HAP-1 (cell line): ENCODE measurements at regions not wholly inside any gene's neighbourhood (a gene's known extent, or its start where the extent isn't known, plus 50 kb on each side); places are given as distances from the start of the nearest gene placed in this dataset.
"Not testable (repeated sequence)": the region's sequence is repeated elsewhere in the genome, so short reads cannot be mapped to it uniquely, and the experiment has no call there.

ENCODE experiments used
- DNase-seq, 2 experiments: peaks; one replicate each; pipeline ENCODE4 v3.0.0-alpha.2; 2016 to 2020; ENCODE audit warnings: low spot score in 2 of 2
- H3K27me3 ChIP-seq: fragments of 250-450 bp; sonication (Bioruptor Pico); 2 replicates; pipeline ENCODE4 v1.5.1; 2020; ENCODE audit warnings: low read depth, mild to moderate bottlenecking, moderate library complexity
- H3K36me3 ChIP-seq: fragments of 250-450 bp; sonication (Bioruptor Pico); replicated peaks from 2 replicates; pipeline ENCODE4 v1.5.1; 2020; ENCODE audit warnings: mild to moderate bottlenecking
- H3K4me1 ChIP-seq: fragments of 250-450 bp; sonication (Bioruptor Pico); 2 replicates; pipeline ENCODE4 v1.5.1; 2020; ENCODE audit warnings: mild to moderate bottlenecking
- H3K4me3 ChIP-seq: fragments of 250-450 bp; sonication (Bioruptor Pico); 2 replicates; pipeline ENCODE4 v1.5.1; 2020; ENCODE audit warnings: mild to moderate bottlenecking, moderate library complexity
- H3K9me3 ChIP-seq: fragments of 250-450 bp; sonication (Bioruptor Pico); 2 replicates; pipeline ENCODE4 v1.5.1; 2020; ENCODE audit warnings: mild to moderate bottlenecking, moderate library complexity
- in situ Hi-C: fragments of 300-500 bp; cut with MboI; formaldehyde crosslinking; loops from 3 replicates; pipeline ENCODE4 v1.14.3; 2020; ENCODE audit warnings: low sequenced_read_pairs, inconsistent platforms, mixed read lengths

DNA sequence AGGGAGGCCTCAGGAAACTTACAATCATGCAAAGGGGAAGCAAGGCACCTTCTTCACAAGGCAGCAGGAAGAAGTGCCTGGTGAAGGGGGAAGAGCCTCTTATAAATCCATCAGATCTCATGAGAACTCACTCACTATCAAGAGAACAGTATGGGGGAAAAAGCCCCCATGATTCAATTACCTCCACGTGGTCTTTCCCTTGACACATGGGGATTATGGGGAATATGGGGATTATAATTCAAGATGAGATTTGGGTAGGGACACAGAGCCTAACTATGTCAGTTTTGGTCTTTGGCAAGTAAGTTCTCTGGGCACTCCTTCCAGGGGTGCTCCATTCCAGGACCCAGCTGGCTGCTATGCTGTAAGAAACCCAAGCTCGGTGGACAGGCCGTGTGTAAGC is 275.3 kb upstream of the TUT7 start:
- H3K4me3 ChIP-seq = no peak overlapping the region
- in situ Hi-C loops = loop anchor here (25.0 kb wide), 1 partner anchor 683 kb away; no protein-coding TSS in a partner anchor
- peaks cover 2% of the 10 kb centered on the region; the same call in 1 of the 2 replicates for H3K27me3 ChIP-seq
- DNase-seq = no peak
- H3K9me3 ChIP-seq = no peaks in the 10 kb centered on the region
- H3K4me1 ChIP-seq = no peaks in the 10 kb centered on the region
- H3K36me3 ChIP-seq = no peaks in the 10 kb centered on the region

DNA sequence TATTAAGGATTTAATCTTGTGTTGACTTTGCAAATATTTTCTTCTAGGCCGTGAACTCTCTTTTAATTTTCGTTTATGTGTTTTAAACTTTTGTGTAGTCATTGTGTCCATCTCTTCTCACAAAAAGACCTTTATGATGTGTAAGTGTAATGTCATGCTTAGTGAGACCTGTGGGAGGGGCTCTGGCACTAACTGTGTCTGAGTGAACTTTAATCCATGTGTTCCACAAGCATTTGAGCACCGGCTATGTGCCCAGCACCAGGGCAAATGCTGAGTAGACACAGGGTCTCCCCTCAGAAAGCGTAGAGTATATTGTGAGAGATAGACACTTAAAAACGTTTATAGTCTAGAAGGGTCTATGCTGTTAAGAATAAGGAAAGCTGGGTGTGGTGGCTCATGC is 272.6 kb upstream of the TUT7 start:
- in situ Hi-C loops = loop anchor here (25.0 kb wide), 1 partner anchor 685 kb away; no protein-coding TSS in a partner anchor
- Histone ChIP-seq H3K9me3 (no peaks in the 10 kb centered on the region), H3K36me3 (no peaks in the 10 kb centered on the region), H3K4me3 (no peak overlapping the region), H3K4me1 (no peaks in the 10 kb centered on the region), H3K27me3 (no peaks in the 10 kb centered on the region)
- no peak for DNase-seq

DNA sequence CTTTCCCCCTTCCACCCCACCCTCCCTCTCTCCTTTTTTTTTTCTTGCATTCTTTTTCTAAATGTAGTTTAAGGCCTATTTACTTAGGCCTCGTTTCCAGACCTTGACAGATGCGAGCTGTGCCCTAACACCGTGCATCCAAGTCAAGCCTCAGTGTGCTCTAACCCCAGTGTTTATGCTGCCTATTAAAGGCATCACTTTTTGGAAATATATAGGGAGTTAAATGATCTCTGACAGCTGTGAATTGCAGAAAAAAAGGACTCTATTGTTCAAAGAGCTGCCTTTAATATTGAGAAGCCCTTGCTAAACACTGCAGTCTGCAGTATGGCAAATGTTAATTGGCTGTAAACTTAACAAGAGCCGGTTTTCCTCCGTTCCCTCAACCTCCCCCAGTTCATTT is 270.4 kb upstream of the TUT7 start:
- no peaks in the 10 kb centered on the region for H3K9me3 ChIP-seq
- no peaks in the 10 kb centered on the region for H3K36me3 ChIP-seq
- in situ Hi-C loops = loop anchor here (25.0 kb wide), 1 partner anchor 688 kb away; no protein-coding TSS in a partner anchor
- H3K27me3 ChIP-seq = peaks cover 5% of the 10 kb centered on the region; the same call in 1 of the 2 replicates
- no peak overlapping the region for H3K4me3 ChIP-seq
- H3K4me1 ChIP-seq = no peaks in the 10 kb centered on the region
- DNase-seq = no peak

DNA sequence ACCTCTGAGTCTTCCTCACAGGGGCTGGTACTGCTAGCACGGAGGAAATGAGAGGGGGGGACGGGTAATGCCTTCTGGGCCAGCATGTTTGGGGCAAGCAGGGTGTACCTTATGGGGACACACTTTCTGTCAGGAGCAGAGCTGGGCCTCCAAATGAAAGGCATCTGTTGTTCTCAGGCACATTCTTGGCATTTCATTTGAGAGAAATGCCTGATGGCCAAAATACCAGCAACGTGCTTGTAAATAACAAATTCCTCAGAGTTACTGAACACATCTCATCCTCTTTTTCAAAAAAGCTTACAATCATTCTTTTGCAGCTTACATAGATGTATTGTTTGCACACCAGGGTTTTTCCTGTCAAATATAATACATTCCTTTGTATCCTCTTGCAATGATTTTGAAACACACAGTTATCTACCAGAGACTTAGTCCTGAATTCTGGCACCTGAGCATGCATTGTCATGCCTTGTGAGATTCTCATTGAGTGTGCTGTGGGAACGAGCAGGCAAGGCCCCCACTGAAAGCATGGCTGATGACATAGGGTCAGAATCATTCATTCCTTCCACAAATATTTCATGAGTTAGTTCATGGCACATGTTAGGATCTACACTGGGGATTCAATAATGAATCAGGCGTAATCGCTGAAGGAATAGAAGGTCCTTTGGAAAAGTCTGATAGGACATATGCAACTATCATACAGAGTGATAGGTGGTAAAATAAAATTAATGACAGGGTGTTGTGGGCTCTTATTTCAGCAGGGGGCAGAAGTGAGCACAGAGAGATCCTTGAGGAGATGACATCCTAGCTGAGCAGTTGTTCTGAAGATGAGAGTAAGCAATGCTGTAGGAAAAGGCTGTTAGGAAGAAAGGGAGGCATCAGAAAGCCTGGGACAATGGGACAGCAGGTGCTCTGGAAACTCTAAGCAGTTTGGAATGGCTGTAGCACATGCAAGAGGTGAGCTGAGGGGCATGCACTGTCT is 260.9 kb upstream of the TUT7 start:
- Histone ChIP-seq H3K9me3 (no peaks in the 10 kb centered on the region), H3K4me1 (no peaks in the 10 kb centered on the region), H3K36me3 (no peaks in the 10 kb centered on the region), H3K27me3 (peaks cover 3% of the 10 kb centered on the region; the same call in 1 of the 2 replicates), H3K4me3 (no peak overlapping the region)
- in situ Hi-C loops = no loop called here
- peak in 1 of 2 experiments; percentile 32 for DNase-seq

GRCh38 chr9:86613943-86614342 is 259.7 kb upstream of the TUT7 start:
- H3K9me3 ChIP-seq = no peaks in the 10 kb centered on the region

GRCh38 chr9:86611534-86611933 is 257.3 kb upstream of the TUT7 start:
- in situ Hi-C loops, H3K4me3 ChIP-seq, H3K9me3 ChIP-seq, H3K27me3 ChIP-seq, H3K36me3 ChIP-seq, H3K4me1 ChIP-seq, DNase-seq: not testable (repeated sequence)

More at GRCh38 chr9:86613943-86614342, 259.7 kb upstream of the TUT7 start:
- Histone ChIP-seq H3K4me1 (no peaks in the 10 kb centered on the region), H3K4me3 (no peak overlapping the region), H3K27me3 (no peaks in the 10 kb centered on the region), H3K36me3 (no peaks in the 10 kb centered on the region)
- DNase-seq = no peak
- in situ Hi-C loops = no loop called here

GRCh38 chr9:86605303-86605702 is 251.1 kb upstream of the TUT7 start:
- DNase-seq = no peak
- H3K9me3 ChIP-seq = no peaks in the 10 kb centered on the region
- H3K36me3 ChIP-seq = no peaks in the 10 kb centered on the region
- H3K27me3 ChIP-seq = no peaks in the 10 kb centered on the region
- H3K4me1 ChIP-seq = no peaks in the 10 kb centered on the region
- H3K4me3 ChIP-seq = no peak overlapping the region
- in situ Hi-C loops = no loop called here

DNA sequence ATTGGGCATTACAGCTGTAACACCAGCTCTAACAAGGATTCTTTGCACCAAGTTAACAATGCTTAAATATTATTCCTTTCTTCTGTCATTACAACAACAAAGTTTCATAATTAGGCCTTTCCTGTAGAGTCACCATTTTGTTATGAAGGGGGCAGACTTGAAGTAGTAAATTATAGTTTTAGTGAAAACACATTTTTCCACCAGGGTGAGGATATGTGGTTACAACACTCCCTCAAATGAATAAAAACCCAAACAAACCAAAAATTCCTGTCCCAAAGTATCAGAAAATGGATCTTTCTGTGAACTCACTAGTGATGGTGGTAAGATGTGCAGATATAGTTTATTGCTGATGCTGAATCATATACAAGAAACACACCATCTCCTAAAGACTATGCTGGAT is 250.5 kb upstream of the TUT7 start:
- DNase-seq = no peak
- Histone ChIP-seq H3K36me3 (no peaks in the 10 kb centered on the region), H3K27me3 (no peaks in the 10 kb centered on the region), H3K4me3 (no peak overlapping the region), H3K9me3 (no peaks in the 10 kb centered on the region), H3K4me1 (no peaks in the 10 kb centered on the region)
- in situ Hi-C loops = no loop called here

- in situ Hi-C loops = no loop called here
- H3K4me3 ChIP-seq = no peak overlapping the region
- no peaks in the 10 kb centered on the region for H3K36me3 ChIP-seq
- no peaks in the 10 kb centered on the region for H3K9me3 ChIP-seq
- 0 out of 2 replicates have a peak, but pooled peaks cover 3% of the 10 kb centered on the region for H3K27me3 ChIP-seq
- no peaks in the 10 kb centered on the region for H3K4me1 ChIP-seq
- no peak for DNase-seq
Observed at GRCh38 chr9:86602715-86603114, 248.5 kb upstream of the TUT7 start.

- no peaks in the 10 kb centered on the region for H3K36me3 ChIP-seq
- H3K9me3 ChIP-seq = no peaks in the 10 kb centered on the region
- no peak for DNase-seq
- peaks cover 3% of the 10 kb centered on the region; the same call in 1 of the 2 replicates for H3K27me3 ChIP-seq
- no peaks in the 10 kb centered on the region for H3K4me1 ChIP-seq
- no peak overlapping the region for H3K4me3 ChIP-seq
- in situ Hi-C loops = no loop called here
Observed at GRCh38 chr9:86601697-86602096, 247.5 kb upstream of the TUT7 start.

DNA sequence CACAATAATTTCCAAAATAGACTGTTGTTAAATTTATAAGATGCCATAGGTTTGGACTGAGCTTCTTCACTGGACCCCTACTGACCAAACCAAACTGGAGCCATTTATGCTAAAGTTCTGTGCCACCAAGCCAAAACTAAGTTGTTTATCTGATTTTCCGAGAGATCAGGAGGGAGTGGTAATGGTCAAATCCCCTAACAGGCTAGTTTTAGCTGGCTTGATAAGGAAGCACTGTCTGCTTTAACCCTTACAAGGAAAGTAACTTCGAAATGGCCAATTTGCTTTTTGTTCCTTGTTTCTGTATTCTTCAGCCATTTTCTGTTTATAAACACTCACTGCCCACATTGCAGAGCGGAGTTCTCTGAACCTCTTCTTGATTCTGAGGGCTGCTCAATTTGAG is 246.8 kb upstream of the TUT7 start:
- Histone ChIP-seq H3K27me3 (peaks cover 3% of the 10 kb centered on the region; the same call in 1 of the 2 replicates), H3K4me3 (no peak overlapping the region), H3K9me3 (no peaks in the 10 kb centered on the region), H3K36me3 (no peaks in the 10 kb centered on the region), H3K4me1 (no peaks in the 10 kb centered on the region)
- in situ Hi-C loops = no loop called here
- DNase-seq = no peak

DNA sequence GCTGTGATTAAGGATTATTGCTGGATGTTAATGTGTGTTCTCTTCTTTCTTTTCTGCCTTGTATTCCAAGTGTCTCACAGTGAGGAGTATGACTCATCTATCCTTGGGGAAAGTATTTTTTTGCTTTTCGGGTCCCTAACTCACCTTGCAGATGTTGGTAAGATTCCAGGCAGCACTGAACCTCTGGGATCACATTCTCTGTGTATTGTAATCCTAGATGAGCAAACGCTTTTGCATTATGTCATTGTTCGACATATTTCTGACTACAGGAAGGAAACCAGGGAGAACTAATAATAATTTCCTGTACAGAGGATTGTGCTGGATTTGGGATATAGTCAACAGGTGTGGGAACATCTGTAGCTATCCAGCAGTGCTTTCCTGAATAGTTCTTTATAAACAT is 246.1 kb upstream of the TUT7 start:
- DNase-seq = no peak
- in situ Hi-C loops = no loop called here
- Histone ChIP-seq H3K27me3 (peaks cover 3% of the 10 kb centered on the region; the same call in 1 of the 2 replicates), H3K36me3 (no peaks in the 10 kb centered on the region), H3K4me3 (no peak overlapping the region), H3K9me3 (no peaks in the 10 kb centered on the region), H3K4me1 (no peaks in the 10 kb centered on the region)

GRCh38 chr9:86599561-86599960 is 245.4 kb upstream of the TUT7 start:
- no peaks in the 10 kb centered on the region for H3K36me3 ChIP-seq
- no peaks in the 10 kb centered on the region for H3K9me3 ChIP-seq
- H3K4me1 ChIP-seq = no peaks in the 10 kb centered on the region
- H3K27me3 ChIP-seq = peaks cover 3% of the 10 kb centered on the region; the same call in 1 of the 2 replicates
- in situ Hi-C loops = no loop called here
- no peak overlapping the region for H3K4me3 ChIP-seq
- DNase-seq = no peak
